ENCODE measurements at regions not wholly inside any gene's neighbourhood (a gene's known extent, or its start where the extent isn't known, plus 50 kb on each side); places are given as distances from the start of the nearest gene placed in this dataset.

GRCh38 chr15:55126111-55126510 is 70.6 kb downstream of the RSL24D1 start:
- no peak overlapping the region for H3K9ac ChIP-seq (ENCODE audit: low read length)
- H3K27ac ChIP-seq (ENCODE audit: low read depth, low read length) = no peak overlapping the region
- H3K36me3 ChIP-seq (ENCODE audit: control insufficient read depth, insufficient read depth, low read length) = no peaks in the 10 kb centered on the region
- no peaks in the 10 kb centered on the region for H3K9me3 ChIP-seq (ENCODE audit: control insufficient read depth, insufficient read depth, low read depth, low read length)
- no peaks in the 10 kb centered on the region for H3K4me1 ChIP-seq (ENCODE audit: control insufficient read depth, insufficient read depth, low read length)
- H3K27me3 ChIP-seq (ENCODE audit: control insufficient read depth, insufficient read depth, low read length) = no peaks in the 10 kb centered on the region
- H3K4me3 ChIP-seq (ENCODE audit: low read depth, low read length) = no peak overlapping the region

GRCh38 chr15:55124616-55125015 is 72.1 kb downstream of the RSL24D1 start:
- Histone ChIP-seq H3K9ac (ENCODE audit: low read length) (no peak overlapping the region), H3K4me3 (ENCODE audit: low read depth, low read length) (no peak overlapping the region), H3K36me3 (ENCODE audit: control insufficient read depth, insufficient read depth, low read length) (no peaks in the 10 kb centered on the region), H3K27me3 (ENCODE audit: control insufficient read depth, insufficient read depth, low read length) (no peaks in the 10 kb centered on the region), H3K27ac (ENCODE audit: low read depth, low read length) (no peak overlapping the region), H3K9me3 (ENCODE audit: control insufficient read depth, insufficient read depth, low read depth, low read length) (no peaks in the 10 kb centered on the region), H3K4me1 (ENCODE audit: control insufficient read depth, insufficient read depth, low read length) (no peaks in the 10 kb centered on the region)

GRCh38 chr15:55118344-55118870 is 78.3 kb downstream of the RSL24D1 start:
- Histone ChIP-seq H3K36me3 (ENCODE audit: control insufficient read depth, insufficient read depth, low read length) (no peaks in the 10 kb centered on the region), H3K4me3 (ENCODE audit: low read depth, low read length) (no peak overlapping the region), H3K9me3 (ENCODE audit: control insufficient read depth, insufficient read depth, low read depth, low read length) (no peaks in the 10 kb centered on the region), H3K27ac (ENCODE audit: low read depth, low read length) (no peak overlapping the region), H3K27me3 (ENCODE audit: control insufficient read depth, insufficient read depth, low read length) (no peaks in the 10 kb centered on the region), H3K4me1 (ENCODE audit: control insufficient read depth, insufficient read depth, low read length) (no peaks in the 10 kb centered on the region), H3K9ac (ENCODE audit: low read length) (no peak overlapping the region)

GRCh38 chr15:55116636-55117035 is 80.1 kb downstream of the RSL24D1 start:
- no peak overlapping the region for H3K27ac ChIP-seq (ENCODE audit: low read depth, low read length)
- no peak overlapping the region for H3K9ac ChIP-seq (ENCODE audit: low read length)

GRCh38 chr15:55113736-55114135 is 83.0 kb downstream of the RSL24D1 start:
- Histone ChIP-seq H3K9me3 (ENCODE audit: control insufficient read depth, insufficient read depth, low read depth, low read length) (no peaks in the 10 kb centered on the region), H3K27ac (ENCODE audit: low read depth, low read length) (no peak overlapping the region), H3K9ac (ENCODE audit: low read length) (no peak overlapping the region), H3K4me1 (ENCODE audit: control insufficient read depth, insufficient read depth, low read length) (no peaks in the 10 kb centered on the region), H3K27me3 (ENCODE audit: control insufficient read depth, insufficient read depth, low read length) (no peaks in the 10 kb centered on the region), H3K4me3 (ENCODE audit: low read depth, low read length) (no peak overlapping the region), H3K36me3 (ENCODE audit: control insufficient read depth, insufficient read depth, low read length) (no peaks in the 10 kb centered on the region)

More at GRCh38 chr15:55116636-55117035, 80.1 kb downstream of the RSL24D1 start:
- no peaks in the 10 kb centered on the region for H3K36me3 ChIP-seq (ENCODE audit: control insufficient read depth, insufficient read depth, low read length)
- H3K9me3 ChIP-seq (ENCODE audit: control insufficient read depth, insufficient read depth, low read depth, low read length) = no peaks in the 10 kb centered on the region
- no peak overlapping the region for H3K4me3 ChIP-seq (ENCODE audit: low read depth, low read length)
- H3K4me1 ChIP-seq (ENCODE audit: control insufficient read depth, insufficient read depth, low read length) = no peaks in the 10 kb centered on the region
- no peaks in the 10 kb centered on the region for H3K27me3 ChIP-seq (ENCODE audit: control insufficient read depth, insufficient read depth, low read length)

- no peaks in the 10 kb centered on the region for H3K4me1 ChIP-seq (ENCODE audit: control insufficient read depth, insufficient read depth, low read length)
- no peaks in the 10 kb centered on the region for H3K36me3 ChIP-seq (ENCODE audit: control insufficient read depth, insufficient read depth, low read length)
- H3K27ac ChIP-seq (ENCODE audit: low read depth, low read length) = no peak overlapping the region
- H3K4me3 ChIP-seq (ENCODE audit: low read depth, low read length) = no peak overlapping the region
- no peaks in the 10 kb centered on the region for H3K9me3 ChIP-seq (ENCODE audit: control insufficient read depth, insufficient read depth, low read depth, low read length)
- no peaks in the 10 kb centered on the region for H3K27me3 ChIP-seq (ENCODE audit: control insufficient read depth, insufficient read depth, low read length)
- no peak overlapping the region for H3K9ac ChIP-seq (ENCODE audit: low read length)
Measured at GRCh38 chr15:55112706-55113105, 84.0 kb downstream of the RSL24D1 start.

- Histone ChIP-seq H3K4me1 (ENCODE audit: control insufficient read depth, insufficient read depth, low read length) (no peaks in the 10 kb centered on the region), H3K9ac (ENCODE audit: low read length) (no peak overlapping the region), H3K9me3 (ENCODE audit: control insufficient read depth, insufficient read depth, low read depth, low read length) (peaks cover 11% of the 10 kb centered on the region), H3K27ac (ENCODE audit: low read depth, low read length) (no peak overlapping the region), H3K27me3 (ENCODE audit: control insufficient read depth, insufficient read depth, low read length) (no peaks in the 10 kb centered on the region), H3K4me3 (ENCODE audit: low read depth, low read length) (no peak overlapping the region), H3K36me3 (ENCODE audit: control insufficient read depth, insufficient read depth, low read length) (no peaks in the 10 kb centered on the region)
Measured at GRCh38 chr15:55110446-55110845, 86.3 kb downstream of the RSL24D1 start.

- Histone ChIP-seq H3K27ac (ENCODE audit: low read depth, low read length) (no peak overlapping the region), H3K9me3 (ENCODE audit: control insufficient read depth, insufficient read depth, low read depth, low read length) (peaks cover 11% of the 10 kb centered on the region), H3K4me3 (ENCODE audit: low read depth, low read length) (no peak overlapping the region), H3K9ac (ENCODE audit: low read length) (no peak overlapping the region), H3K27me3 (ENCODE audit: control insufficient read depth, insufficient read depth, low read length) (no peaks in the 10 kb centered on the region), H3K4me1 (ENCODE audit: control insufficient read depth, insufficient read depth, low read length) (no peaks in the 10 kb centered on the region), H3K36me3 (ENCODE audit: control insufficient read depth, insufficient read depth, low read length) (no peaks in the 10 kb centered on the region)
Measured at GRCh38 chr15:55108858-55109518, 87.8 kb downstream of the RSL24D1 start.

- Histone ChIP-seq H3K27me3 (ENCODE audit: control insufficient read depth, insufficient read depth, low read length) (no peaks in the 10 kb centered on the region), H3K36me3 (ENCODE audit: control insufficient read depth, insufficient read depth, low read length) (no peaks in the 10 kb centered on the region), H3K9ac (ENCODE audit: low read length) (no peak overlapping the region), H3K4me3 (ENCODE audit: low read depth, low read length) (no peak overlapping the region), H3K27ac (ENCODE audit: low read depth, low read length) (no peak overlapping the region), H3K9me3 (ENCODE audit: control insufficient read depth, insufficient read depth, low read depth, low read length) (peaks cover 11% of the 10 kb centered on the region), H3K4me1 (ENCODE audit: control insufficient read depth, insufficient read depth, low read length) (no peaks in the 10 kb centered on the region)
Measured at GRCh38 chr15:55108448-55108847, 88.3 kb downstream of the RSL24D1 start.

GRCh38 chr15:55106155-55106554 is 90.6 kb downstream of the RSL24D1 start:
- peaks cover 11% of the 10 kb centered on the region for H3K9me3 ChIP-seq (ENCODE audit: control insufficient read depth, insufficient read depth, low read depth, low read length)
- no peak overlapping the region for H3K27ac ChIP-seq (ENCODE audit: low read depth, low read length)
- H3K9ac ChIP-seq (ENCODE audit: low read length) = no peak overlapping the region
- H3K4me1 ChIP-seq (ENCODE audit: control insufficient read depth, insufficient read depth, low read length) = no peaks in the 10 kb centered on the region
- no peaks in the 10 kb centered on the region for H3K27me3 ChIP-seq (ENCODE audit: control insufficient read depth, insufficient read depth, low read length)
- no peak overlapping the region for H3K4me3 ChIP-seq (ENCODE audit: low read depth, low read length)
- no peaks in the 10 kb centered on the region for H3K36me3 ChIP-seq (ENCODE audit: control insufficient read depth, insufficient read depth, low read length)

GRCh38 chr15:55094136-55094535 is 102.6 kb downstream of the RSL24D1 start:
- H3K4me3 ChIP-seq (ENCODE audit: low read depth, low read length) = no peak overlapping the region
- no peaks in the 10 kb centered on the region for H3K9me3 ChIP-seq (ENCODE audit: control insufficient read depth, insufficient read depth, low read depth, low read length)
- H3K27ac ChIP-seq (ENCODE audit: low read depth, low read length) = no peak overlapping the region
- H3K4me1 ChIP-seq (ENCODE audit: control insufficient read depth, insufficient read depth, low read length) = no peaks in the 10 kb centered on the region
- H3K27me3 ChIP-seq (ENCODE audit: control insufficient read depth, insufficient read depth, low read length) = no peaks in the 10 kb centered on the region
- H3K36me3 ChIP-seq (ENCODE audit: control insufficient read depth, insufficient read depth, low read length) = no peaks in the 10 kb centered on the region
- no peak overlapping the region for H3K9ac ChIP-seq (ENCODE audit: low read length)
